HG02798 (cell line): ENCODE measurements at regions not wholly inside any gene's neighbourhood (a gene's known extent, or its start where the extent isn't known, plus 50 kb on each side); places are given as distances from the start of the nearest gene placed in this dataset.
A peak's percentile ranks its signal among the peaks of the same experiment; 100 is the strongest.

Source experiments
- ATAC-seq: cut with Tn5 transposase; IDR thresholded peaks from one replicate; pipeline ENCODE4 v1.9.1; 2021; ENCODE audit warnings: mild to moderate bottlenecking; ENCODE audit not compliant: unreplicated experiment, poor library complexity

DNA sequence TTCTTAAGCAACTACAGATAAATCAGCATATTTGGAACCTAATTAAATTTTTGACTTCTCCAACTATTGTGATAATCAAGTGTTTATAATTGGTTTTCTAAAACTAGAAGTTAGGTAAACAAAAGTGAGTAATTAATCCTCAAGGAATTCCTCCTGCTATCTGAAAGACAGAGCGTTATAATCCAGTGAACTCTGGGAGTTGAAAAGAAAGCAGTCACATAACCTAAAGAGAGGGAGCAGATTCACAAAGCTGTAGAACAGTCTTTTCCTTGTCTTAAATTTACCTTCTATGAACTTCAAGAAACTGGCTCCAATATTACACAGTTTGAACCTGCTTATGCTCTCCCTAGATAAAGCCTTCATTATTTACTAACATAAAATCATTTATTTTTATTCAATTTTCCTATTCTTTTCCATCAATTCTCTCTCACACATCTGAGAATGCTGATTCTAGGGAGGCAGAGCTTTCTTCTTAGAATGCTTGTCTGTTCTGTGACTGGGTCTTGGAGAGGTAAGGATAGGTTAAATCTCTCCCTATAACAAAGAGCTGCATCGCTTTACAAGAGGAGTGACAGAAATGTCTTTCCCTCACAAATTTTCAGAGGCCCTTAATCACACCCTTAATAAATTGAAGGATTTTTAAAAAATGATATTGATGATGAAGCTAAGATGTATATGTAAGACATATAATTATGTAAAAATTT, 132.8 kb downstream of the TUSC7 start:
- no peak for ATAC-seq

GRCh38 chr3:116848248-116848829, 138.8 kb downstream of the TUSC7 start:
- no peak for ATAC-seq

DNA sequence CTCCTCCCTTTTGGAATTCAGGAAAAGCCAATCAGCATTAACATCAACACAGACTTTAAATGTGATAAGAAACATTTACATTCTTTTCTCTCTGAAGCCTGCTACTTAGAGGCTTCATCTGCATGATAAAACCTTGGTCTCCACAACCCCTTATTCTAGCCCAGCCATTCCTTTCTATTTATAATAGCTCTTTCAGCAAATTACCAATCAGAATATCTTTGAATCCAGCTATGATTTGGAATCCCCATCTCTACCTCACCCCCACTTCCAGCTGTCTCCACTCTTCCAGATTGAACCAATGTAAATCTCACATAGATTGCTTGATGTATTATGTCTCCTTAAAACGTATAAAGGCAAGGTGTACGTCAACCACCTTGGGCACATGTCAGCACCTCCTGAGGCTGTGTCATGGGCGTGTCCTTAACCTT, 139.7 kb downstream of the TUSC7 start:
- no peak for ATAC-seq

DNA sequence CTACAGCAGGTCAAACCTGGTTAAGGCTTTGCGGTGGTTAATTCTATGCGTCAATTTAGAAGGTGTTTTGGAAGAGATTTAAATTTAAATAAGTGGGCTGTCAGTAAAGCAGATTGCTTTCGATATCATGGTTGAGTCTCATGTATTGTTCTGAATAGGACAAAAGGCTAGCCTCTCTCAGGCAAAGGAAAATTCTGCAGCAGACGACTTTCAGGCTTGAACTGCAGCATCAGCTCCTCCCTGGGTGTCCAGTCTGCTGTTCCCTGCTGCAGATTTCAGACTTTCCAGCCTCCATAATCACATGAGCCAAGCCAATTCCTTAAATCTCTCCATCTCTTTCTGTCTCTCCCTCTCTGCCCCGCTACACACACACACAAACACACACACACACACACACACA, 143.2 kb downstream of the TUSC7 start:
- no peak for ATAC-seq

DNA sequence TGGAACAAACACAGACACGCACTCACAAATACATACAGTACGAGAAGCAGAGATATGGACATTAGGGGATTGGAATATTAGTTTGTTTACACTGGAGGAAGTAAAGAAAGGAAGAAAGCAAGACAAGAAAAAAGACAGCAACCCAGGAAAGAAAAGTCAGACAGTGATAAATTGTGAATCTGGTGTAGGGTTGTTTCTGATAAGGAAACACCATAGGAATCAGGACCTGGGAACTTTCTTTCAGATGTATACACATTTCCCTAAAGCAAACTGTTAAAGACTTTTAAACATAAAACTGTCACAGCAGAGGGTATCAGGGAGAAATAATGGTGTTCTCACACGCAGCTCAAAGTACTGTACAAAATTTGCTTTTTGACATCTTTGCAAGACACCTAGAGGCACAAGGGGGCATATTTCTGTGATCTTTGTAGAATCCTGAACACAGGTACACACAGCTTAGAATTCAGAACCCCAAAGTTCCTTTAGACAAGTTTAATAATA, 153.7 kb downstream of the TUSC7 start:
- ATAC-seq, result no peak

DNA sequence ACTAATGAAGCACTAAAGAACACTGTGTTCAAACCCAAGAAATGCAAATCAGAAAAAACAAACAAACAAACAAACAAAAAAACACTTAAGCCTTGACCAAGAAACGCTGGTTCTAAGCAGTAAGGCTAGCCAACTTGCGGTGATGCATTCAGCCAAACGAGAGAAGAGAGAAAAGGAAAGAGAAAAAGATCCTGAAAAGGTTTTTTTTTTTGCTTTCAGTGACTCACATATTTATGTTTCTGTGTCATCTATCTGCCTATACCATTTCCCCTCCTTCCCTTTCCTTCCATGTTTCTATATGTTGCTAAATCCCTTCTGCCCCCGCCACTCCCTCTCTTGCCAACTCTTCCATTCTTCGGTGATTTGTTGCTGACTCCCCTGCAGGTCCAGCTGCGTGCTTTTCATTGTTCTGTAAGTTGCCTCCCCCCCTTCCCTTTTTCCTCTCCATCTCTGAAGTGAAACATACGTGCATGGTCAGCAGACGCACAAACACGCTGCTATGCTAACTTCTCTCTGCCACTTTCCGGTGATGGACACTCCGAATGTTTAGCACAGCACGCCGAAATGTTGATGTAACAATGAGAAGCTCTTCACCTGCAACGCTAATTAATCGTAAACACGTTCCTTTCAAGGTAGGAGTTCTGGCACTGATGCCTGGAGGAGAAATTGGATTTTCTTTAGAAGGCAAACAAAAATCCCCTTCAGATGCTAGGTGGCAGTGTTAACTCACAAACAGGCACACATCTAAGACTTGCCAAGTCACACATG, 154.4 kb downstream of the TUSC7 start:
- no peak for ATAC-seq

DNA sequence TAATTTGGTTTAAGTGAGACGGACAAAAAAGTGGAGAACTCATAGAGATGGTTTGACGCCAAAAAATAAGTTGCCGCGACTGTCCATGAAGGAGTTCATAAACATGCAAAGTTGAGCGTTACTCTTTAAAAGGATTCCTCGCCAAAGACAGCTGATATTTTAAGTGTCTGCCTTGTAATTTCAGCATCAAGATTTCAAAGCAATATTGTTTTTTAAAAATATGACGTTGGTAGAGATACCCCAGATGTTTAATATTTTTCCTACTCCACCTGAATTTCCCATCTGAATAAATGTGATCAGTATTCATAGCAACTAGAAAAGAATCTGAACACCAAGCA, 155.0 kb downstream of the TUSC7 start:
- ATAC-seq, result no peak

GRCh38 chr3:116870379-116870778, 160.8 kb downstream of the TUSC7 start:
- no peak for ATAC-seq

DNA sequence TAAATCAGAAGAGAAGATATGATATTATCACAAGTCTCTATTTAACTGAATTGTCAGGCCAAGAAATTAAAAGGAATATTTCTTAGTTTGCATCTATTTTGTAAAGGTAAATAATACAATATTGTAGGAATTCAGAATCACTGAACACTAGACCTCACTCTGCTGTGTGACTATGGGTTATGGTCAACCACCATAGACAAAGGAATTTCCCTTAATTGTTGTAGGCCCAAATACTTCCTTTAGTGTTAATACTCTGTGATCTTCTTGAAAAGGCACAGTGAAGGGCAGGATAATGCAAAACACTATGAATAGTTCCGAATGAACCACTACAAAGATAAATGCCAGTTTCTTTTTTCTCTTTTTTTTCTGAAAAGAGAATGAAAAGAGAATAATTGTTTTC, 162.3 kb downstream of the TUSC7 start:
- no peak for ATAC-seq

DNA sequence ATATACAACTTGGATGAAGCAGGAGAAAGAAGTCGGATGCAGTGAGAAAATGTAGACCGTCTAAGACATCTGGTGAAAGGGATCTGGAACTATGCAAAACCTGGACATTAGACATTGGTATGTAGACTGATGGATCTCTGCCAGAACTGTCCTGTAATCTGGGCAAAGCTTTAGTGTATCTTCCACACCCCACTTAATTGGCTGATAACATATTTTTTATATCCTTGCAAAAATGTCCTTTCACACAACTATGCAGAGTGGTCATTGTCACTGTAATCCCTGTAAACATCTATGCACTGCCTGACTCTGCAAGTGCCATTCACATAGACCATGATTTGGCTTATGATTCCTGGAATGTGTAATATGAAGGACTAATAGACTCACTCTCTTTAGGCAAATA, 163.1 kb downstream of the TUSC7 start:
- no peak for ATAC-seq

DNA sequence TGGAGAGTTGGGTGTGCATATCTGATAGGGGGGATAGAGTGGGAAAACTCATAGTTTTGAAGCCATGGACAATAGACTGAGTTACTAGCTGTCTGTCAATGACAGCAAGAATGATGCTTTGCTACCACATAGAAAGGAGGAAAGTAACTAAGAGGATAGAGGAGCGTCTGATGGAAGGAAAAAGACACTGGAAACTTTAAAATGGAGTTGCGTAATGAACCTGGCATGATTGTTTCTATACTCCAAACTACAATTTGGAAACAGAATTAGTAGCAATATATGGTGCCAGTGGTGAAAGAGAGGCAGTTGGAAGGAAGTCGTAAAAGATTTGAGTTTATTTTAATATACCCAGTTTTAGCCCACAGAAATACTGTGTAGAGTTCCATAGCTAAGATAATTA, 163.6 kb downstream of the TUSC7 start:
- no peak for ATAC-seq

DNA sequence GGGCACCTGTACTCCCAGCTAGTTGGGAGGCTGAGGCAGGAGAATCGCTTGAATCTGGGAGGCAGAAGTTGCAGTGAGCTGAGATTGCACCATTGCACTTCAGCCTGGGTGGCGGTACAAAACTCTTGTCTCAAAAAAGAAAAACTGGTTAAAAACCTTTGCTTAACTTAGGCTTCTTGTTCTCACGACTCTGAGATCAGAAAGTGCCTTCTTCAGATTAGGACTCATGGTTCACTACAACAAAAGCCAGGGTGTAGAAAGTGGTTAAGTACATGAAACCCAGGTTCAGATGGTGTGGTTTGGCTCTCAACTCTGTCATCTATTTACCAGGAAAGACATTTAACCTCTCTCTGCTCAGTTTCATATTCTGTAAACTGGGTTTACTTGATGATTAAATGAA, 168.4 kb downstream of the TUSC7 start:
- peak; percentile 79 for ATAC-seq

DNA sequence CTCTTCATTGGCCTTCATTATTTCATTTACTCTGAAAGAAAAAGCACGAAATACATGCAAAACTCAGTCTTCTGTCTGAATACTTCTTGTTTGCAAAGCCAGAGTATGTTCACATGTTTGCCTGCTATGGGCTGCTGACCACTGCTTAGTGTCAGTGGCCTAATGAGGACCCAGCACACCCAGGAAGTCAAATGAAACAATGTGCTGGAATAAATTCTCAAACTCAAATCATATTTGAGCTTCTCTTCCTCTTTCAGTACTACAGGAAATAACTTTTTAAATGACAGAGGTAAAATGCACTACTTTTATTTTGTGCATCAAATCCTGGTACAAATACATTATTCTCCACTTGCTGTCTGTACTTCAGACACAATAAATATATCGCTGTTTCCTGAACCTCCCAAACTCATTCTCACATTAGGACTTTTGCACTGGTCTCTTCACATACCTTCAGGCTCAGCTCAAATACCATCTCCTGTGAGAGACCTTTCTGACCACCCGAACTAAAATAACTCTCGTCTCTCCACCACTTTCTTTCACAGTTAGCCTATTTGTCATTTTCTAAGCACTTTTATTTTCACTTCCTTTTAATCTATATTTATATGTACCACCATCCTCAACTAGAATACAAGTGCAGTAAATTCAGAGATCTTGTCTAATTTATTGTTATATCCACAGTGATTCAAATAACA, 176.8 kb downstream of the TUSC7 start:
- peak; percentile 87 for ATAC-seq

DNA sequence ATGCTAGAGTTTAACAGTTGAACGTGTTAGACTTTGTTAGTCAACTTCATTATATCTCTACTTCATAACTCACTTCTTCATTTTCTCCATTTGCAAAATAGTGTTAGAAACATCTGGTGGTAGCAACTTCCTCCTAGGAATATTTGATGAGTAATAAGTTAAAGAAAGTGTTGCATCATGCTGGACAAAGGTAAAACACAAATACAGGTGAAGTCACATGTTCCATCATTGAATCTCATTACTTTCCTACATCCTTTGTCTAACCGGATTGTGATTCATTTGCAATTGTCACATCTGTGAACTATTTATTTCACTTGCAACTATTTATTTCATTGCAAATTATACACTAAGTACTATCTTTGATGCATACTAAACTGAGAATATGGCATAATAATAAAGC, 186.5 kb downstream of the TUSC7 start:
- ATAC-seq, result no peak

DNA sequence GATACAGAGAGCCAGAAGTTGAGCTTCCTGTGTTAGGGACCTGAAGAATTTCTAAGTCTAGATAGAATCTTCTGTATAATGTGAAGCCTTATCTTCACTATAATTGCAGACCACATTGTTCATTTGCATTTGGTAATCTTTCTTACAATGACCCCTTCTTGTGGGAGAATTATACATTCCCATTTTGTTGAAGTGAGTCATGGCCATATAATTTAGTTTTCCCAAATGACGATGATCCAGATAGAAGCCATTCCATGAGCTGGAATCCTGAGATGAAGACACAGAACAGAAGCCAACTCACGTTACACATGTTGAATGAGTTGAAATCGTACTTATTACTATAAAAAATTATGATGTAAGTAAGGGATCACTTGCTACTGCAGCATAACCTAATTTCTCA, 187.8 kb downstream of the TUSC7 start:
- ATAC-seq, result no peak

GRCh38 chr3:116899253-116899652, 189.7 kb downstream of the TUSC7 start:
- no peak for ATAC-seq

- ATAC-seq, result no peak
Observed at GRCh38 chr3:116905334-116905733, 195.8 kb downstream of the TUSC7 start.

GRCh38 chr3:116905794-116906193, 196.2 kb downstream of the TUSC7 start:
- no peak for ATAC-seq

DNA sequence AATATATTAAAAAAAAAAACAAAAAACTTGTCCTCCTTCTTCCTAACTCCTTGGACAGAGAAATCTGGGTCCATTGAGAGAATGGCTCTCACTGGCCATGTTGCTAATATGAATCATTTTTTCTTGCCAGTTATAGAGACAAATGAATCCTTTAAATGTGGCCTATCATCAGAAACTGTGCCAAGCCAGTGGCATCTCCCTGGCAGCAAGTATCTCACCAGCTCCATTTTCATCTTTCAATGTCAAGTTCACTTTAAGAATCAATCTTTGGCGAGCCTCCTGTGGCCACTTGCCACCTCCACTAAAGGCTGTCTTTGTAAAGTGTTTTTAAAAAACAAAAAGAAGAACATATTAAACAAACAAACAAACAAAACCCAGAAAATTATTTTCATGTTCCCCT, 202.5 kb downstream of the TUSC7 start:
- ATAC-seq, result no peak

GRCh38 chr3:116914004-116914403, 204.4 kb downstream of the TUSC7 start:
- no peak for ATAC-seq

GRCh38 chr3:116916836-116917235, 207.3 kb downstream of the TUSC7 start:
- no peak for ATAC-seq
